Activated T-cell treated with anti-CD3 and anti-CD28 coated beads, Interleukin-2, amount 50 U/mL, for 24 hours (primary cell): ENCODE measurements at regions not wholly inside any gene's neighbourhood (a gene's known extent, or its start where the extent isn't known, plus 50 kb on each side); places are given as distances from the start of the nearest gene placed in this dataset.

Experiments used
- DNase-seq: peaks from one replicate; pipeline ENCODE4 v3.0.0-alpha.2; 2020
- H3K27ac Mint-ChIP-seq: 2 replicates; pipeline ENCODE4 v1.8.0; 2020; ENCODE audit warnings: mild to moderate bottlenecking, mixed read lengths
- H3K27me3 Mint-ChIP-seq: 2 replicates; pipeline ENCODE4 v1.8.0; 2020; ENCODE audit warnings: mixed read lengths
- H3K36me3 Mint-ChIP-seq: 2 replicates; pipeline ENCODE4 v1.8.0; 2020; ENCODE audit warnings: low read depth, mixed read lengths
- H3K4me1 Mint-ChIP-seq: 2 replicates; pipeline ENCODE4 v1.8.0; 2020; ENCODE audit warnings: low read depth, mixed read lengths
- H3K4me3 Mint-ChIP-seq: 2 replicates; pipeline ENCODE4 v1.8.0; 2020; ENCODE audit warnings: mild to moderate bottlenecking, moderate library complexity, mixed read lengths
- H3K9me3 Mint-ChIP-seq: 2 replicates; pipeline ENCODE4 v1.8.0; 2020; ENCODE audit warnings: mixed read lengths

DNA sequence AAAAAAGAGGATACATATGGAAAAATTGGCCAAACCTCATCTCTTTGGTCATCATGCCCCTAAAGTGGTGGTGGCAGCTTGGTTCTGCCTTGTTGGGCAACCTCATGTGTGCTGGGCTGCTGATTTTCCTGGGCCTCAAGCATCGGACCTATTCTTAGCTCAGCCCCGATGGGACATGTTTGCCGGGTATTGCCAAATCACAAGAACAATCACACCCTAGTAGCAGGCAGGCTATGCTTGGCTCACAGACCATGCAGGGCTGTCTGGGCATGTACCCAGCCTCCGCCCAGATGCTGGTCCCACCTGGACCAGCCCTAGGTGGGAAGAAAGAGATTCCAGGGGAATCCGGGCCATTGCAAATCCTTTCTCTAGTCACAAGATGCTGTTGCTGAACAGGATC, 189.4 kb upstream of the FGGY start:
- Mint-ChIP-seq H3K27ac (no peak overlapping the region), H3K4me3 (no peak overlapping the region), H3K4me1 (no peaks in the 10 kb centered on the region), H3K36me3 (no peaks in the 10 kb centered on the region), H3K9me3 (no peaks in the 10 kb centered on the region), H3K27me3 (no peaks in the 10 kb centered on the region)
- no peak for DNase-seq

GRCh38 chr1:59107916-59108315, 189.0 kb upstream of the FGGY start:
- H3K36me3 Mint-ChIP-seq: no peaks in the 10 kb centered on the region
- no peak overlapping the region for H3K4me3 Mint-ChIP-seq
- no peaks in the 10 kb centered on the region for H3K4me1 Mint-ChIP-seq
- H3K27me3 Mint-ChIP-seq: no peaks in the 10 kb centered on the region
- no peaks in the 10 kb centered on the region for H3K9me3 Mint-ChIP-seq
- no peak for DNase-seq
- no peak overlapping the region for H3K27ac Mint-ChIP-seq

GRCh38 chr1:59108481-59109317, 188.2 kb upstream of the FGGY start:
- DNase-seq: no peak
- no peak overlapping the region for H3K4me3 Mint-ChIP-seq
- no peaks in the 10 kb centered on the region for H3K36me3 Mint-ChIP-seq
- no peaks in the 10 kb centered on the region for H3K4me1 Mint-ChIP-seq
- H3K9me3 Mint-ChIP-seq: no peaks in the 10 kb centered on the region
- H3K27me3 Mint-ChIP-seq: no peaks in the 10 kb centered on the region
- H3K27ac Mint-ChIP-seq: no peak overlapping the region

DNA sequence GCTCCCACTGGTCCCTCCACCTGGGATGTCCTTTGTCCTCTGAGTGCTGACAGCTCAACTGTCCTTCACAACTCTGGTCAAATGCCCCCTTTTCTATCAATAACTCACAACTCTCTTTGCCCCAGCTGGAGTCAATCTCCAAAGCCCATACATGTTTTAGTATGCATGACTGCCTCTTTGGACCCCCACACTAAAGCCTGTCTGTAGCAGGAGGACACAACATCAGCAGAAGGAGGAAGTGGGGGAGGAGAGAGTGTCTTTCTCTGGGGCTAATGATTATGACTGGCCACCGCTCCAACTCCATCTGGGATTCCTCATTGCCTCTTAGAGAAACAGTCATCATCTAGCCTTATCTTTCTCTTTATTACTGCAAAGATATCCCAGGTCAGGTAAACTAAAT, 186.6 kb upstream of the FGGY start:
- H3K9me3 Mint-ChIP-seq: no peaks in the 10 kb centered on the region
- H3K27ac Mint-ChIP-seq: no peak overlapping the region
- no peak overlapping the region for H3K4me3 Mint-ChIP-seq
- no peaks in the 10 kb centered on the region for H3K27me3 Mint-ChIP-seq
- no peaks in the 10 kb centered on the region for H3K36me3 Mint-ChIP-seq
- DNase-seq: no peak
- H3K4me1 Mint-ChIP-seq: no peaks in the 10 kb centered on the region

- no peaks in the 10 kb centered on the region for H3K9me3 Mint-ChIP-seq
- H3K27ac Mint-ChIP-seq: no peak overlapping the region
- peaks cover 8% of the 10 kb centered on the region for H3K4me1 Mint-ChIP-seq
- H3K36me3 Mint-ChIP-seq: no peaks in the 10 kb centered on the region
- no peak for DNase-seq
- no peak overlapping the region for H3K4me3 Mint-ChIP-seq
- H3K27me3 Mint-ChIP-seq: no peaks in the 10 kb centered on the region
Measured at GRCh38 chr1:59113876-59114457, 182.9 kb upstream of the FGGY start.

DNA sequence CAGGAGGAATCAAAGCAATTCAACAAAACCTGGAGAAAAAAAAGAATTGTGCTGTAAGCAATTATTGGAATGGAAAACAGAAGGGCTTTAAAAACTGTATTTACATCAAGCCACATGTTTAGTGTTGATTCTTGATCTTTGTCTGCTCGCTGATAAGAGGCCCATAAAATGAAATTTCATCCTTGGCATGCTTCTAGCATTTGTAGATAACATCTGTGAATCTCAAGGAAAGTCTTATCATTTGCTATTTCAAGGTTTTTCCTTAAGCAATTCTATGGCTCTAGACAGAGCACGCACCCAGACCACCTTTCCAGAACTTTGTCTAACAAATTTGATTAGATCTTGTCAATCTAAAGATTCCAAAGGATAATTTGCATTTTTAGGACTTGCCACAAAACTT, 181.0 kb upstream of the FGGY start:
- no peaks in the 10 kb centered on the region for H3K36me3 Mint-ChIP-seq
- H3K9me3 Mint-ChIP-seq: no peaks in the 10 kb centered on the region
- DNase-seq: no peak
- H3K27me3 Mint-ChIP-seq: no peaks in the 10 kb centered on the region
- peaks cover 8% of the 10 kb centered on the region for H3K4me1 Mint-ChIP-seq
- no peak overlapping the region for H3K27ac Mint-ChIP-seq
- no peak overlapping the region for H3K4me3 Mint-ChIP-seq

GRCh38 chr1:59116920-59117542, 179.9 kb upstream of the FGGY start:
- DNase-seq: no peak

DNA sequence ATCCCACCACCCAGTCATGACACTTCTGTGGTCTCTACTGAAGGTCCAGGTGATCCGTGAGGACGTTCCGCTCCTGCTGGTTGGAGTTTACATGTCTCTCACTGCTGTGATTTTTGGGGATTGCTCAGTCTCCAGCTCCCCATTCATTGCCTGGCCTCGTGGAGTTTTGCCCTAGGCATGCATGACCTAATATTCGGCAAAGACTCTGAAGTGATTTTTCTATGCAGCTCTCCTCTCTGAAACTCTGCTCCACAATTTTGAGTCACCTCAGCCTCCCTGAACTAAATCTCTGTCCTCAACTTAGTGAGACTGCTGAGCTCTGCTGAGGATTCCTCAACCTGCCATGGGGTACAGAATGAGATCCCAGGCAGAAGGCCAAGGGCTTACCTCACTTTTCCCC, 174.4 kb upstream of the FGGY start:
- Mint-ChIP-seq H3K27ac (no peak overlapping the region), H3K4me3 (no peak overlapping the region), H3K36me3 (no peaks in the 10 kb centered on the region), H3K9me3 (peaks cover 5% of the 10 kb centered on the region), H3K27me3 (no peaks in the 10 kb centered on the region), H3K4me1 (peaks cover 20% of the 10 kb centered on the region)
- no peak for DNase-seq

More at GRCh38 chr1:59116920-59117542, 179.9 kb upstream of the FGGY start:
- Mint-ChIP-seq H3K4me3 (no peak overlapping the region), H3K27ac (no peak overlapping the region), H3K36me3 (no peaks in the 10 kb centered on the region), H3K27me3 (no peaks in the 10 kb centered on the region), H3K4me1 (peaks cover 8% of the 10 kb centered on the region), H3K9me3 (no peaks in the 10 kb centered on the region)

DNA sequence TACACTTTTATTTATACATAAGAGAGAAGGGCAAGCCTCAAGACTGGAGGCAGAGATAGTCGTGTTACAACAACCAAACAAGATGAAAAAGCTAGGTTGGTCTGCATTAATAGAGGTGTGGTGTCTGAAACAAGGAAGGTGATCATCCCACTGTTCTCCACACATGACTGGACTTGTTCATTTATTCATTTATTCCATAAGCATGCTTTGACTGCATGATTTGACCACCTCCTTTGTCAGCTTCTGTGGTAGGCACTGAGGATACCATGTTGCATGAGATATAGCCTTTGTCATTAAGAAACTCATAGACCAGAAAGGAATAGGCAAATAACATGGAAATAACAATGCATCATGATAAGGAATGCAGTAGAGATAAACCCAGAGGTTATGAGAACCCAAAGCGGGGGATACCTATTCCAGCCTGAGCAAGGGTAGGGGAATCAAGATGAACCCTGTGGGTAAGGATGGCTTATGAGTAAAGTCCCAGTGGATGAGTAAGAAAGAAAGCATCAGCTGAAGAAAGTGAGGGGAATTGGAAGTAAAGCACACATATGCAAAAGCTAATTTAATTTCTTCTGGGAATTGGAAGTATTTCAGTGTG, 173.7 kb upstream of the FGGY start:
- no peaks in the 10 kb centered on the region for H3K36me3 Mint-ChIP-seq
- H3K27ac Mint-ChIP-seq: no peak overlapping the region
- H3K9me3 Mint-ChIP-seq: peaks cover 5% of the 10 kb centered on the region
- peaks cover 18% of the 10 kb centered on the region for H3K4me1 Mint-ChIP-seq
- H3K4me3 Mint-ChIP-seq: no peak overlapping the region
- DNase-seq: no peak
- no peaks in the 10 kb centered on the region for H3K27me3 Mint-ChIP-seq

DNA sequence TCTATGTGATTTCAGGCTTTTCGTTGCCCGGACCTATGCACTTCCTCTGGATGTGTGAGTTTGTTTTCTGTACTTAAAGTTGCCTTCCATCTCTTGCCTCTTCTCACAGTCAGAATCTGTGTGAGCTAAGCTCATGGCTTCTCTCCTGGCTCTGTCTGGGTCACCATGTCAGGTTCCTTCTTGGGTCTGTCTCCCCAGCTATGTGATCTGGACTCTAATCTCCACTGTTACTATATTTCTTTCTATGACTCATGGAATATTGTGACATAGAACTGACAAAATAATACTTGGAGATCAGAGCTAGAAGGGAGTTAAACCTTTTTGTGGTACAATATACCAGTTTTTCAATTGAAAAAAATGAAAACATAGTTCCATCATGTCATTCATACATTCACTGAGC, 172.7 kb upstream of the FGGY start:
- H3K27ac Mint-ChIP-seq: no peak overlapping the region
- no peak for DNase-seq
- peaks cover 5% of the 10 kb centered on the region for H3K9me3 Mint-ChIP-seq
- H3K27me3 Mint-ChIP-seq: no peaks in the 10 kb centered on the region
- no peak overlapping the region for H3K4me3 Mint-ChIP-seq
- H3K36me3 Mint-ChIP-seq: no peaks in the 10 kb centered on the region
- peaks cover 18% of the 10 kb centered on the region for H3K4me1 Mint-ChIP-seq

DNA sequence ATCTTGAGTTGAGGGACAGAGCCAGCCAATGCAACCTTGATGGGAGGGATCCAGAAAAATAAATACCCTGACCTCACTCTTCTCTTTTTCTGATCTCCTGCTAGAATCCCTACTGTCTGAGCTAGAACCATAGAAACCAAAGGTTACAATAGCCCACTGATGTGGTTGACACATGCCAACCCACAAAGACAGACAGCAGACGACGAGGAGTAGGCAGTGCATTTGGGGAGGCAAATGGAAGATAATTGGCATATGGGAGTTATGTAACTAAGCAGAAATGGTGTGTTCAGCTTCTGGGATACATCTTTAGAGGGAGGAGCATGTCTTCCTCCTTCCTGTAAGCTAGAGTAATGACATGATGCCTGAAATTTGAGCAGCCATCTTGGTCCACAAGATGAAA, 171.7 kb upstream of the FGGY start:
- Mint-ChIP-seq H3K9me3 (peaks cover 5% of the 10 kb centered on the region), H3K27me3 (no peaks in the 10 kb centered on the region), H3K4me3 (no peak overlapping the region), H3K36me3 (no peaks in the 10 kb centered on the region), H3K27ac (no peak overlapping the region), H3K4me1 (peaks cover 18% of the 10 kb centered on the region)
- no peak for DNase-seq

DNA sequence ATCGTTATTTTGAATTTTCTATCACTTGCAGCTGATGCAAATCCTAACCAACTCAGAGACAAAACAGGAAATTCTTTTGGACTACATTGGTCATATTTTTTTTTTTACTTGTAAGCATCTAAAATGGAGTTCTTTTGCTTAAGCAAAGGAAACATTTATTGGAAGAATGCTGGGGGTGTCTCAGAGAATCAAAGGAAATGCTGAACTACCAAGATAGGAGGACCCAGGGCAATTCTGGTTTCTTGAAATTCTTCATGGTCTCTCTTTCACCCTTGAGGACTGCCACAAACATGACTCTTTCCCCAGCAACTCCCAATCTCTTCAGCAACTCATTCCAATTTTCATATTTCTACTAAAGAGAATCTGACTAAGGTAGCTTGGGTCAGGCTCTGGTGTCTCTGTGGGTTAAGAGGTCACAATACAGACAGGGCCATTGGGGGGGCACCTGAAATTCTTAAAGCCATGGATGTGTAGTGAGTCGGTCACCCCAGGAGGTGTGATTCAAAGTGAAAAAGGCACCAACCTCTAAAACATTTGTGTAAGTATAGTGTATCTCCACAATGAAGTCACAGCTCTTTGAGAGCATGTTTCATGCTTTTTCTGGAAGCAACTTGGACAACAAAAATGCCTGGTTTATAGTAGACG, 171.1 kb upstream of the FGGY start:
- Mint-ChIP-seq H3K27me3 (no peaks in the 10 kb centered on the region), H3K4me1 (peaks cover 18% of the 10 kb centered on the region), H3K27ac (no peak overlapping the region), H3K9me3 (peaks cover 5% of the 10 kb centered on the region), H3K4me3 (no peak overlapping the region), H3K36me3 (no peaks in the 10 kb centered on the region)
- DNase-seq: no peak

- Mint-ChIP-seq H3K36me3 (no peaks in the 10 kb centered on the region), H3K9me3 (peaks cover 5% of the 10 kb centered on the region), H3K27ac (no peak overlapping the region), H3K27me3 (no peaks in the 10 kb centered on the region), H3K4me1 (peaks cover 18% of the 10 kb centered on the region), H3K4me3 (no peak overlapping the region)
- DNase-seq: no peak
Measured at GRCh38 chr1:59126366-59126765, 170.5 kb upstream of the FGGY start.

- no peak for DNase-seq
- Mint-ChIP-seq H3K9me3 (peaks cover 5% of the 10 kb centered on the region), H3K4me1 (peaks cover 22% of the 10 kb centered on the region), H3K36me3 (no peaks in the 10 kb centered on the region), H3K27me3 (no peaks in the 10 kb centered on the region), H3K27ac (no peak overlapping the region), H3K4me3 (no peak overlapping the region)
Measured at GRCh38 chr1:59128239-59128736, 168.6 kb upstream of the FGGY start.
